Stimulated activated CD4-positive, alpha-beta T cell treated with anti-CD3 and anti-CD28 coated beads, TNF-alpha, amount 100 ng/mL, for 48 hours (primary cell): ENCODE measurements at regions not wholly inside any gene's neighbourhood (a gene's known extent, or its start where the extent isn't known, plus 50 kb on each side); places are given as distances from the start of the nearest gene placed in this dataset.
"Not testable (repeated sequence)": the region's sequence is repeated elsewhere in the genome, so short reads cannot be mapped to it uniquely, and the experiment has no call there.

ENCODE experiments used
- DNase-seq, 3 donors: peaks; one replicate each; pipeline ENCODE4 v3.0.0-alpha.2; 2020; ENCODE audit warnings: low read depth in 3 of 3

DNA sequence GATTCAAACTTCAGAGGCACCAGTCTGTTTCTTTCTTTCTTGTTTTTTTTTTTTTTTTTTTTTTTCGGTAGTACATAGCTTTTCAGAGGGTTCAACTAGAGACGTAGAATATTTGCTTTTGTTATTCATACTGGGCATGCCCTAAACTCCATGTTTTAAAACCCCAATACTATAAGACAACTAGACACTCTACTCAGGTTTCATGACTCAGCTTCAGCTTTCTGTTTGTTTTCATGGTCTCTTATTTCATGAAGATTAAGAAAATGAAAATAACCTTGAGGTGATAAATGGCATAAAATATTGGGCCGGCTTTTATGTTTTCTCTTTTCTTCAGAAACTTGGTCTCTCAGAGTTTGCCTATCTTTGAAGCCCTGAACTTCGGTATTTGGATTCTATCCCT, 2126.3 kb upstream of the ACO1 start:
- DNase-seq: no peak

DNA sequence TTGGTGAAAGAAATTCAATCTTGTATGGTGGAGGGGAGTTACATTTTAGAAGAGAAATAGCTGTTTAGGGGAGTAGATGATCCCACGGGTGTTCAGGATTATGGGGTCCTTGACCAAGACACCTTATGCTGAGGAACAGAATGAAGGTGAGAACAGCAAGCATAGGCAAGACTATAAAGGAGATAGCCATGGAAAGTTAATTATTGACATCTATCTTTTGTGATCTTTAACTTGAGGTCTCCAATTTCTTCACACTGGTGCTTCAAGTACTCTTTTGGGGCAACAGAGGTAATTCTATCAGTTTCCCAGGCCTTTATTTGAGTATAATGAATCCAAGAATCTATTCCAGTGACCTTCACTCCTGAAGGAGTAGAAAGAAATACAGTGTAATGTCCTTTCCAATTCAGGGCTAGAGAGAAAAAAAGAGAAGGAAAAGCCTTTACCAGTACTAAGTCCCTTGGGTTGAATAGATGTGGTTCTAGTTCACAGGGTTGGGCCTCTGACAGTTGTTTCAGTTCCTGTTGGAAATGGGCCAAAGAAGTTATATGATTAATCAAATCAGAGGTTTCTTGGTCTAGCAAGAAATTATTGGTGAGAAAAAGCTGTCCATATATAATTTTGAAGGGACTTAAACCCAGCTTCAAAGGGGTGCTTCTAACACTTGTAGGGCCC, 2104.1 kb upstream of the ACO1 start:
- DNase-seq: no peak

DNA sequence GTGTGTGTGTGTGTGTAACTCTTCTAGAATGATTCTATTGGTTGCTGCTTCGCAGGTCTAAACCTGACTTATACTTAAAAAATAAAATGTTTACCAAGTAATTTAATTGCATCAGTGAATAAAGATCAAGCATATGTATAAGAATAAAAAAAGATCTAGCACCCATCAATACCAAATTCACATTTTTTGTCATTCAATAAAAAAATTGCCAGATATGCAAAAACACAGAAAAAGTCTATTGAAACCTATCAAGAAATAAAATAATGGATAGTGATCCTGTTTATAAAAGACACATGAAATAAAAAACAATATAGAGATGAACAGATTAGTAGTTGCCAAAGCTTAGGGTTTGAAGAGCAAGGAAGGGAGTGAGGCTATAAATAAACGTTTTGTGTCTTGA, 2095.0 kb upstream of the ACO1 start:
- no peak for DNase-seq

- not testable (repeated sequence) for DNase-seq
These were observed 2092.4 kb upstream of the ACO1 start for GRCh38 chr9:30292026-30292425.

DNA sequence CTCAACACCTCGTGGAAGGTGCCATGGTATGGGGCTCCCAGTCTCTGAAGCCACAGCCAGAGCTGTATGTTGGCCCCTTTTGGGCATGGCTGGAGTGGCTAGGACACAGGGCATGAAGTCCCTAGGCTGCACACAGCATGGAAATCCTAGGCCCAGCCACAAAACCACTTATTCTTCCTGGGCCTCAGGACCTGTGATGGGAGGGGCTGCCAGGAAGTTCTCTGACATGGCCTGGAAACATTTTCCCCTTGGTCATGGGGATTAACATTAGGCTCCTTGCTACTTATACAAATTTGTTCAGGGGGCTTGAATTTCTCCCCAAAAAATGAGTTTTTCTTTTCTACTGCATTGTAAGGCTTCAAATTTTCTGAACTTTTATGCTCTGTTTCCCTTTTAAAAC, 2091.2 kb upstream of the ACO1 start:
- DNase-seq: no peak

- DNase-seq: no peak
These were observed 2085.2 kb upstream of the ACO1 start for GRCh38 chr9:30299126-30299780.

GRCh38 chr9:30301271-30301963, 2083.0 kb upstream of the ACO1 start:
- no peak for DNase-seq

DNA sequence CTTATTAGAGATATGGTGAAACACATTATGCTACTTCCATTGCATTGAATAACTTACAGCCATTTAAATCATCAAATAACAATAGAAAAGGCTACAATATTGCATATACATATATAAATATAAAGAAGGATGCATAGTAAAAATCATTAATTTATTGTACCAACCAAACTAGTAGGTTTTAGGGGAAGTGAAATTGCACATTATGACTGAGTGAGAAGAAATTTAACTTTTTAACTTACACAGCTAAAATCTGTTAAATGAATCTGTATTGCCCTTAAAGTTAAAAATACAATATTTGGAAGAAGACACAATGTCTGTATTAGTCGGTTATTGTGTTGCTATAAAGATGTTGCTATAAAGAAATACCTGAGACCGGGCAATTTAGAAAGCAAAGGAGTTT, 2073.7 kb upstream of the ACO1 start:
- no peak for DNase-seq

GRCh38 chr9:30329431-30329830, 2055.0 kb upstream of the ACO1 start:
- no peak for DNase-seq

DNA sequence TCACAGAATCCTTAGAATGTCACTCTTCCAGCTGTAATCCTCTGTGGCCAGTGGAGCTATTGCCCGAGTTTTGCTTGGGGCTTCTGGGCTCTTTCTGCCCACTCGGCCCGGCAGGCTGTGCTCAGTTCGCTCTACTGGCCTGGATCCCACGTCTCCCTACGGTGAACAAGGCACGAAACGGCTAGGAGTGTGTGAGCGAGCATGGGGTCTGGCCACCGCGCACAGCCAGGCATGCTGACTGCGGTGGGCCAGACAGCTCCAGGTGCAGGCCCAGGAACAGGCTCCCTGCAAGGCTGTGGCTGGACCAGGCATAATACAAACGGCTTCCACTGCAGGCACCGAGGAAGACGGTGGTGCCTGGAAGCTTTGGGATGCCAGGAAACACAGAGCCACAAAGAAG, 2035.5 kb upstream of the ACO1 start:
- no peak for DNase-seq

DNA sequence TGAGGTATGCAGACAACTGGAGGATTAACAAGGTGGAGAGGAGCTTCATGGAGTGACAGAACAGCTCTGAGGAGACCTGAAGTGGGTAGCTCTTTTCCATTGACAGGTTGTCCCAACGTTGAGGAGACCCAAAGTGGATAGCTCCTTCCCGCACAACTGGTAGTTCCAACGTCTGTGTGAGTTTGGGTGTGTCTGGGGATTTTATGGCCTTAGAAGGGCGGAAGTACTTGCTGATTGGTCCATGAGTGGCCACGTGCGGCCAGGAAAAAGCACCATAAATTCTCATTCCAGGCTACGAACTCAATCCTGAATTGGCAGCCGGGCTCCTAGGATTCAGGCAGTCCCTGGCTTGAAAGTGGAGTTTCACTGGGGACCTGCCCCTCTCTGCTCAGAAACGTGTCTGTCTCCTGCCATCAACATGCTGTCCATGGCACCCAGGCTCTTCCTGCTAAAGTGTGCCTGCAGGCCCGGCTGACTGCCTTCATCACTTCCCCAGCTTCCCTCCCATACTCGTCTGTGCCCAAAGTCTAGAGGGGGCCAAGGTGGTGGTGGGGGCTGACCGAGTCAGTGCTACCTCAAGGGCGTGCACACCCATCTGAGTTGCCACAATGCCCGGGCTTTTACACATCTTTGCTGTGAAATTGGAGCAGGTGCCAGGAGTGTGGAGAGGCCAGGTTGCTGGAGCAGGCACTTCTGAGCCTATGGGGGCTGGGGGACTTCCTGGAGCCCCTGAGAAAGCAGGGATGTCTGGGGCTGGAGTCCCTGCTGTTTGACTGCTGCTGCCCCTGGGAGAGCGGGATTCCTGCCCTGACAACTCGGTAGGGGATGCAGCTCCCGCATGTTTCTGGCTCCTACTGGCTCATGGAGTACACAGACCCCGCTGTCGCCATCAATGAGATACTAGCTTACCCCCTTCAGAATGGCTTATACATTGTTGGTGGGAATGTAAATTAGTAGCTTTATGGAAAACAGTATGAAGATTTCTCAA, 2034.6 kb upstream of the ACO1 start:
- no peak for DNase-seq

GRCh38 chr9:30356221-30356620, 2028.2 kb upstream of the ACO1 start:
- DNase-seq: no peak

DNA sequence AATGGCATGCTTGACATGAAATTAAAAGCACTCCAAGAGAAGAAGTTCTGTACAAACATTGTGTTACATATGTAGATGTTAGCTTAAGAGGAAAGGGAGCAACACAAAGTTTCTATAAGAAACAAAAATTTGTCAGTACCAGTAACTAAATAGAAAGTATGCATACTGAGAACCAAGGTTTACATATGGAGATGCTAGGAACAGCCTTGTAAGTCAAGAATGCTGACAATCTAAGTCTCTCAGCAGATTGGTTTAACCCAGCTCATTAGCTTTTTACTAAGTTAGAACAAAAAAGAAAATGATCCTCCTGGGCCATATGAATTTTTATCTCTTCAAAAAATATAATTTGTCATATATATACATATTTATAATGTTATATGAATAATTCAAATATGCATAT, 2022.1 kb upstream of the ACO1 start:
- no peak for DNase-seq

DNA sequence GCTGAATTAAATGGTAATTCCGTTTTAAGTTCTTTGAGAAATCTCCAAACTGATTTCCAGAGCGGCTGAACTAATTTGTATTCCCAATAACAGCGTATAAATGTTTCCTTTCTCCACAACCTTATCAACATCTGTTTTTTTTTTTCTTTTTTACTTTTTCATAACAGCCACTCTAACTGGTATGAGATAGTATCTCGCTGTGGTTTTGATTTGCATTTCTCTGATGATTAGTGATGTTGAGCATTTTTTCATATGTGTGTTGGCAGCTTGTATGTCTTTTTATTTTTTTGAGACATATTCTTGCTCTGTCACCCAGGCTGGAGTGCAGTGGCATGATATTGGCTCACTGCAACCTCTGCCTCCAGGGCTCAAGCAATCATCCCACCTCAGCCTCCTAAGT, 2018.3 kb upstream of the ACO1 start:
- not testable (repeated sequence) for DNase-seq

DNA sequence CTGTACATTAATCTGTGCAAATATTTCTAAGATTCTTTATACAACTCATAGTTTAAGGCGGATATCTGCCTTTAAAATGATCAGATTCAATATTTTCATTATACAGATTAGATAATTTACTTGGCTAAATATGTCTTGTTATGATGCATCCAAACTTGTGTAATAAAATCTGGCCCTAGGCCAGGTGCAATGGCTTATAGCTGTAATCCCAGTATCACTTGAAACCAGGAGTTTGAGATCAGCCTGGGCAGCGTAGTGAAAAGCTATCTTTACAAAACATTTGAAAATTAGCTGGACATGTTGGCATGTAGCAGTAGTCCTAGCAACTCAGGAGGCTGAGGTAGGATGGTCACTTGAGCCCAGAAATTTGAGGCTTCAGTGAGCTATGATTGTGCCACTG, 2002.2 kb upstream of the ACO1 start:
- no peak for DNase-seq

DNA sequence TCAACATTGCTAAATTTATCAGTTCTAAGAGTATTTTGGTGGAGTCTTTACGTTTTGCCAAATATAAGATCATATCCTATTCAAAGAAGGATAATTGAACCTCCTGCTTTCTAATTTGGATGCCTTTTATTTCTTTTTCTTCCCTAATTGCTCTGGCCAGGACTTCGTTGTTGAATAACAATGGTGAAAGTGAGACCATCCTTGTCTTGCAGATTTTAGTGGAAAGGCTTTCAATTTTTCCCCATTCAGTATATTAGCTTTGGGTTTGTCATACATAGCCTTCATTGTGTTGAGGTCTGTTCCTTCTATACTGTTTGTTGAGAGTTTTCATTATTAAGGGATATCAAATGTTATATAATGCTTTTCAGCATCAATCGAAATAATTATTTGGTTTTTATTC, 1974.2 kb upstream of the ACO1 start:
- no peak for DNase-seq

DNA sequence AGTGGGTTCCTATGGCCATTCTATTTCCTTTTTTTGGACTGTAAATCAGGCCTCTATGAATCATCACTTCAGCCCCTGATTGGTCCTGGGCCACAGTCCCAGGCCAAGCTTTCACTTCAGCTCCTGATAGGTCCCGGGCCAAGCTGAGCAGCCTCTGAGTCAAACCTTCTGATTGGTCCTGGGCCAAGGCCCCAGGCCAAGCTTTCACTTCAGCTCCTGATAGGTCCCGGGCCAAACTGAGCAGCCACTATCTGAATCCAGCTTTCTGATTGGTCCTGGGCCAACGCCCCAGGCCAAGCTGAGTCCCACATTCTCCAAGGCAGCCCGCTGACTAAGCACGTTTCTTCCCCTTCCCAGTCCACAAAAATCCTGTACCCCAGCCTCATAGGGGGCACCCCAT, 1972.9 kb upstream of the ACO1 start:
- no peak for DNase-seq

DNA sequence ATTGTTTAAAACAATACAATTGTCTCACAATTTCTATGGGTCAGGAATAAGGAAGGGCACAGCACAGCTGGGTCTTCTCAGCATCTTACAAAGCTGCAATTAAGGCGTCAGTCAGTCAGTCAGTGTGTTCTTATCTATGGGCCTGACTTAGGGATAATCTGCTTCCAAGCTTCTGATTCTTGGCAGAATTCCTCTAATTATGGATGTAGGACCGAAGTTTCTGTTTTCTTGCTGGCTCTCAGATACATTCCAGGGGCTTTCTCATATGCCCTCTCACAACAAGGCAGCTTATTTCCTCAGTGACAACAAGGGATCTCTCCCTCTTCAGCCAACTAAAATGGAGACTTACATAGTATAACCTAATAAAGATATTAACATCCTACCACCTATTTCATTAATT, 1925.3 kb upstream of the ACO1 start:
- no peak for DNase-seq

GRCh38 chr9:30476826-30477225, 1907.6 kb upstream of the ACO1 start:
- DNase-seq: no peak

GRCh38 chr9:30478684-30479083, 1905.8 kb upstream of the ACO1 start:
- no peak for DNase-seq

DNA sequence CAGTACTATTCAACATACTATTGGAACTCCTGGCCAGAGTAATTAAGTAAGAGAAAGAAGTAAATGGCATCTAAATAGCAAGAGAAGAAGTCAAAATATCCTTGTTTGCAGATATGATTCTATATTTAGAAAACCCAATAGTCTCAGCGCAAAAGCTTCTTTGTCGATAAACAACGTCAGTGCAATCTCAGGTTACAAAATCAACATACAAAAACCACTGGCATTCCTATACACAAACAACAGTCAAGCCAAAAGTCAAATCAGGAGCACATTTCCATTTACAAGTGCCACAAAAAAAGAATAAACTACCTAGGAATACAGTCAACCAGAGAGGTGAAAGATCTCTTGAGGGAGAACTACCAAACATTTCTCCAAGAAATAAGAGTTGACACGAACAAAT, 1901.9 kb upstream of the ACO1 start:
- DNase-seq: no peak

GRCh38 chr9:30484690-30485089, 1899.8 kb upstream of the ACO1 start:
- no peak for DNase-seq
